ENCODE measurements at regions not wholly inside any gene's neighbourhood (a gene's known extent, or its start where the extent isn't known, plus 50 kb on each side); places are given as distances from the start of the nearest gene placed in this dataset.

- TF ChIP-seq POLR2A (IDR thresholded peaks at IDR 0.05) = no peak
- TF ChIP-seq, protein P1, sequence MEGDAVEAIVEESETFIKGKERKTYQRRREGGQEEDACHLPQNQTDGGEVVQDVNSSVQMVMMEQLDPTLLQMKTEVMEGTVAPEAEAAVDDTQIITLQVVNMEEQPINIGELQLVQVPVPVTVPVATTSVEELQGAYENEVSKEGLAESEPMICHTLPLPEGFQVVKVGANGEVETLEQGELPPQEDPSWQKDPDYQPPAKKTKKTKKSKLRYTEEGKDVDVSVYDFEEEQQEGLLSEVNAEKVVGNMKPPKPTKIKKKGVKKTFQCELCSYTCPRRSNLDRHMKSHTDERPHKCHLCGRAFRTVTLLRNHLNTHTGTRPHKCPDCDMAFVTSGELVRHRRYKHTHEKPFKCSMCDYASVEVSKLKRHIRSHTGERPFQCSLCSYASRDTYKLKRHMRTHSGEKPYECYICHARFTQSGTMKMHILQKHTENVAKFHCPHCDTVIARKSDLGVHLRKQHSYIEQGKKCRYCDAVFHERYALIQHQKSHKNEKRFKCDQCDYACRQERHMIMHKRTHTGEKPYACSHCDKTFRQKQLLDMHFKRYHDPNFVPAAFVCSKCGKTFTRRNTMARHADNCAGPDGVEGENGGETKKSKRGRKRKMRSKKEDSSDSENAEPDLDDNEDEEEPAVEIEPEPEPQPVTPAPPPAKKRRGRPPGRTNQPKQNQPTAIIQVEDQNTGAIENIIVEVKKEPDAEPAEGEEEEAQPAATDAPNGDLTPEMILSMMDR (IDR thresholded peaks at IDR 0.05) = no peak
These were observed 490.8 kb upstream of the NFIA start for GRCh38 chr1:60591583-60591982.

Measured in lower leg skin (tissue), 3 donors.